ENCODE measurements at regions not wholly inside any gene's neighbourhood (a gene's known extent, or its start where the extent isn't known, plus 50 kb on each side); places are given as distances from the start of the nearest gene placed in this dataset.
A peak's percentile ranks its signal among the peaks of the same experiment; 100 is the strongest.

DNA sequence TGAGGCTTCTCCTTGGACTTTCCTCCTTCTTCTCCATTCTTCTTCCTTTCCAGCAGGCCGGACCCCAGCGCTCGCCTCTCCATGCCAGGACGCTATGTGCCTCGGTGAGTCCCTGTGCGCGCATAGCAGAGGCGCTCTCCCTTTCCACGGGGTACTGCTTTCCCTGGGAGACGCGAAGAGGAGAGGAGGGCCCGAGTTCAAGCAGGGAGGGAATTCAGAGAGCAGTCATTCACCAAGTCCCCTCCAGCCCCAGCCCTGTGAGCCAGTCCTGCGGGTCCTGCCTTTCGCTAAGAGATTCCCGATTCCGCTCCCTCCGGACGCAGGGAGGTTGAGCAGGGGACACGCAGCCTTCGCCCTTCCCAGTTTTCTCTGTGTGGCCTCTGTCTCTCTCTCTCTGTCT, 160.4 kb downstream of the EFNB2 start:
- FAIRE-seq: no peak
- DNase-seq (ENCODE audit: insufficient read length, low spot score): no peak
- TF ChIP-seq TAF1 (IDR thresholded peaks at IDR 0.05; ENCODE audit: low read depth, low read length) (no peak), PAX5 (IDR thresholded peaks at IDR 0.05; ENCODE audit: insufficient read depth, low read length, severe bottlenecking) (no peak), POU2F2 (IDR thresholded peaks at IDR 0.05; ENCODE audit: low read depth, low read length) (no peak), SPI1 (IDR thresholded peaks at IDR 0.05; ENCODE audit: low read depth, low read length) (no peak), POLR2A (IDR thresholded peaks at IDR 0.05; ENCODE audit: low read depth, low read length) (no peak), POLR2AphosphoS5 (IDR thresholded peaks at IDR 0.05; ENCODE audit: low read depth, low read length) (no peak)

DNA sequence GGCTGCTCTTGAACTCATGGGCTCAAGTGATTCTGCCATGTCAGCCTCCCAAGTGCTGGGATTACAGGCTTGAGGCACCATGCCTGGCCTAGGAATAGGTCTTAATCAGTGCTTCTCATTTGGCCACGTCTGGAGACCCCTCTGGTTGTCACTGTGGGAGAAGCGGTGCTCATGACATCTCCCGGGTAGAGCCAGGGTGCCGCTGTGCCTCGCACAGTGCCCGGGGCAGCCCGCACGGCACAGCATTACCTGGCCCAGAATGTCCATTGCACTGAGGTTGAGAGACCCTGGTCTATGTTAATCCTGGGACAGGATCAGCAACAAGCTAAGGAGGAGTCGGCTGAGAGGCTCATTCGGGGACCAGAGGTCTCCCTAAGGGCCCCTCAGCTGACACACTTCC, 160.8 kb downstream of the EFNB2 start:
- DNase-seq (ENCODE audit: insufficient read length, low spot score) (no peak), FAIRE-seq (no peak)

DNA sequence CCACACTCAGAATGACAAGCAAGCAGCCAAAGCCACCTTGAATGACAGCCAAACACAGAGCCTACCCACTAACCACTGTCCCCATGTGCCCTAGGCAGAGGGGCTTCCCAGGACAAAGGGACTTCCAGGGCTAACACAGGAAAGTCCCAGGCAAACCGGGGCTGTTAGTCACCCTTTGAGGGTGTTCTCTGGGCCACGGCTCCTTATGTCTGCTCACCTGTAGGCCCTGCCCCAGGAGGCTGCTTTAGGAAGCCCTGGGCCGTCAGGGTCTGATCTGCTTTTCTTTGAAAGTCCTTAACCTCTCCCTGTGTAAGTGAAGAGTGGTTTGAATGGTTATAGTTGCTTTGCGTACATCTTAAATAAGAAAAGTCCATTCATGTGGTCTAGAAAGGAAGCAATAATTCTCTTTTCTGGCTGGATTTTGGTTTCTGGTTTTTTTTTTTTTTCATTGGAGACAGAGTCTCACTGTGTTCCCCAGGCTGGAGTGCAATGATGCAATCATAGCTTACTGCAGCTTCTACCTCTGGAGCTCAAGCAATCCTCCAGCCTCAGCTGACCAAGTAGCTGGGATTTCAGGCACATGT, 161.4 kb downstream of the EFNB2 start:
- FAIRE-seq: no peak
- TF ChIP-seq POLR2A (IDR thresholded peaks at IDR 0.05; ENCODE audit: low read depth, low read length) (no peak), PAX5 (IDR thresholded peaks at IDR 0.05; ENCODE audit: insufficient read depth, low read length, severe bottlenecking) (no peak), POLR2AphosphoS5 (IDR thresholded peaks at IDR 0.05; ENCODE audit: low read depth, low read length) (no peak), SPI1 (IDR thresholded peaks at IDR 0.05; ENCODE audit: low read depth, low read length) (no peak), TAF1 (IDR thresholded peaks at IDR 0.05; ENCODE audit: low read depth, low read length) (no peak)
- no peak for DNase-seq (ENCODE audit: insufficient read length, low spot score)

More for the DNA sequence above, 160.8 kb downstream of the EFNB2 start:
- TF ChIP-seq SPI1 (IDR thresholded peaks at IDR 0.05; ENCODE audit: low read depth, low read length): no peak
- TF ChIP-seq POU2F2 (IDR thresholded peaks at IDR 0.05; ENCODE audit: low read depth, low read length): no peak
- TF ChIP-seq POLR2A (IDR thresholded peaks at IDR 0.05; ENCODE audit: low read depth, low read length): no peak
- no peak for TF ChIP-seq PAX5 (IDR thresholded peaks at IDR 0.05; ENCODE audit: insufficient read depth, low read length, severe bottlenecking)
- no peak for TF ChIP-seq TAF1 (IDR thresholded peaks at IDR 0.05; ENCODE audit: low read depth, low read length)
- TF ChIP-seq POLR2AphosphoS5 (IDR thresholded peaks at IDR 0.05; ENCODE audit: low read depth, low read length): no peak

DNA sequence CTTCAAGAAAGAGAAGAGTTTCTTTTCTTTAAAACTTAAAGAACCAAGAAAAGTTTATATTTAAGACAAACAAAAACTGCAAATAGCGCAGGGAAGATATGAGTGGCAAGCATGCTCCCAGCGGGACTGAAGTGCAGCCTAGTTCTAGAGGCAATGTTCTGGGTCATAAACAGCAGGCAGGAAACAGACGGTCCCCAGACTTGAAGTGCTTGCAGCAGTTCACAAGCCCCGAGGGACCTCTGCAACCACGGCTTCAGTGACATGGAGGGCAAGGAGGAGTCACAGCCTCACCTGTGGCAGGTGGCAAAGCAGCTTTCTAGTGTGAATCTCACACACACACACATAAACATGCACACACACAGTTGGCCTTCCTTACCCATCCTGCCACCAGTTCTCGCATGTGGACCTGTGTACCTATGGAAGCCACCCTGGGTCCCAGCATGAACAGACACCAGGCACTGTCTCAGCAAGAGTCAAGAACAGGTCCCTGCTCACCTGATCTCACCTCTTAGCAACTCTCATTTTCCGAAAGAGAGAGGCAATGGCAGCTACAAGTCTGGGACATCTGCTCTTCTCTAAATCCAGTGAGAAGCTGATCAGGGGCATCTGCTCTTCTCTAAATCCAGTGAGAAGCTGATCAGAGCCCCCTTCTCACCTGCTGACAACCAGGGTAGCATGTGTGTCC, 162.0 kb downstream of the EFNB2 start:
- FAIRE-seq (peak; percentile 84), DNase-seq (ENCODE audit: insufficient read length, low spot score) (no peak)
- no peak for TF ChIP-seq SPI1 (IDR thresholded peaks at IDR 0.05; ENCODE audit: low read depth, low read length)
- TF ChIP-seq PAX5 (IDR thresholded peaks at IDR 0.05; ENCODE audit: insufficient read depth, low read length, severe bottlenecking): no peak
- no peak for TF ChIP-seq TAF1 (IDR thresholded peaks at IDR 0.05; ENCODE audit: low read depth, low read length)
- no peak for TF ChIP-seq POLR2AphosphoS5 (IDR thresholded peaks at IDR 0.05; ENCODE audit: low read depth, low read length)
- no peak for TF ChIP-seq POU2F2 (IDR thresholded peaks at IDR 0.05; ENCODE audit: low read depth, low read length)
- TF ChIP-seq POLR2A (IDR thresholded peaks at IDR 0.05; ENCODE audit: low read depth, low read length): no peak

DNA sequence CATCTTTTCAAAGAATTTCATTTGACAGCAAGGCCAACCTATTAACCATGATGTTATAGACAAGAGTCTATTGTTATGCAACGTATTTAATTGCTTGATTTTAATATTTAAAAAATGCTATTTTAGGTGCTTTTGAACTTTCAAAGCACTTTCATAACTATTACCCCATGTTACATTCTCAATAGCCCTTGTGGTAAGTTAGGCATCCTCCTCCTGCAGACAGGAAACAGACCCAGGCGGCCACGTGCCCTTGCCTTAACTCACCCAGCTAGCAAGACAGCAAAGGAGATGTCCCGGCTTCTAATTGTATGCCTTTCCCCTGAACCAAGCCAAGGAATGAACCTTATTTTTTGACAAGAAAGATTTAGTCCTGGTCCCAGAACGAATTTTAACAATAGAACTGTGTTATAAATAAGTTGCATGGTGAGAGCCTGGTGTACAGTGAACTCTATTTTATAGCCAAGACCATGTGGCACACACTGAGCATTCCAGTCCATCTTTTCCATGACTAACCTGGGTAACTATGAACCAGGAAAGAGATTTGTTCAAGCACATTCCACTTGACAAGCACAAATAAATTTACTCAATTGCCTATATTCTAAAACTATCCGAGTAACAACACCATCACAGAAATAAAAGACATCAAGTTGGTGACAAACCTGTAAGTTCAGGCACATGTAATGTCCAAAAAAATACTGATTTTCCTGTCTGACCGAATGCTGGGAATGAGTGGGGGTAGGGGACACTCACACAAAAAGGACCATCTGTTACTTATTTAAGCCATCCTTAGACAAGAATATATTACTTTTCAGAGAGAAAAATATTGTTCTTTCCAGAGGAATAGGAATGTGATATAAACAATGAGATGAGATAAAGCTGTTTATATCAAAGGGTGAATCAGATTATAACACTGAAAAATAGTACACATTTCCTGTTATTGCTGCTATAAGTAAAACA, 163.0 kb downstream of the EFNB2 start:
- FAIRE-seq (no peak), DNase-seq (ENCODE audit: insufficient read length, low spot score) (no peak)
- TF ChIP-seq TAF1 (IDR thresholded peaks at IDR 0.05; ENCODE audit: low read depth, low read length) (no peak), PAX5 (IDR thresholded peaks at IDR 0.05; ENCODE audit: insufficient read depth, low read length, severe bottlenecking) (no peak), POU2F2 (IDR thresholded peaks at IDR 0.05; ENCODE audit: low read depth, low read length) (no peak), POLR2A (IDR thresholded peaks at IDR 0.05; ENCODE audit: low read depth, low read length) (no peak), SPI1 (IDR thresholded peaks at IDR 0.05; ENCODE audit: low read depth, low read length) (no peak), POLR2AphosphoS5 (IDR thresholded peaks at IDR 0.05; ENCODE audit: low read depth, low read length) (no peak)

DNA sequence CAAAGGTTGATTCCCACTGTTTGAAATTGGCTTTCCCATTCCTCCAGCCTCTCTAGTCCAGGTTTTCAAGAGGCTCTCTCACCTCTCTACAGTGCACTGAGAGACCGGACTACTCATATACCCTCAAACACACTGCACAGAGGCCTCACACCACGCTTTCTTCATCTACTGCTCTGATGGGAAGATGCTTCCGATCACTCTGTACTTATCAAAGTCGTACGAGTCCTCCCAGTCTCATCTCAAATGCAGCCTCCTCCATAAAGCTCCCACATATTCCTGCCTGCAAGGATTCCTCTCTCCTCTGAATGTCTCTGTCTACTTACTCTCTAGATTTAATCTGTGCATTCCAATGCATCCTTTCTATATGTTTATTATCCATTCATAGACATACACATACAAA, 164.4 kb downstream of the EFNB2 start:
- FAIRE-seq: no peak
- no peak for DNase-seq (ENCODE audit: insufficient read length, low spot score)
- TF ChIP-seq POLR2AphosphoS5 (IDR thresholded peaks at IDR 0.05; ENCODE audit: low read depth, low read length) (no peak), SPI1 (IDR thresholded peaks at IDR 0.05; ENCODE audit: low read depth, low read length) (no peak), TAF1 (IDR thresholded peaks at IDR 0.05; ENCODE audit: low read depth, low read length) (no peak), PAX5 (IDR thresholded peaks at IDR 0.05; ENCODE audit: insufficient read depth, low read length, severe bottlenecking) (no peak), POLR2A (IDR thresholded peaks at IDR 0.05; ENCODE audit: low read depth, low read length) (no peak), POU2F2 (IDR thresholded peaks at IDR 0.05; ENCODE audit: low read depth, low read length) (no peak)

DNA sequence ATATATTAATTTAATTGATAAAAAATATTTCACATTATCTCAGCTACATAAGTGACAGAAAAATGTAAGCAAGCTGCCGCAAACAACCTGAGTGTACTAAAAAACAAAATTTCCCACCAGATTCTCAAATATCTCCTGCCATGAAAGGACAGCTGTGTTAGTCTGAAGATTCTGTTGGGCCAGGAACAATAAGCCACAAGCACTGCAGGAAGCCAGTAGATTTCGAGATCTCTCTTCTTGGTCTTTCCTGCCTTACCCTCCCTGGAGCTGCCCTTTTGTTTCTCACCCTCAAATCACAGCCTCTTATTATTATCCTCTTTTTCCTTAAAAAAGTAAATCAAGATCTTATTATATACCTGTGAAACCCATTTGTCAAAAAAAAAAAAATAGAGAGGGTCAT, 165.6 kb downstream of the EFNB2 start:
- no peak for DNase-seq (ENCODE audit: insufficient read length, low spot score)
- no peak for TF ChIP-seq PAX5 (IDR thresholded peaks at IDR 0.05; ENCODE audit: insufficient read depth, low read length, severe bottlenecking)
- TF ChIP-seq POLR2A (IDR thresholded peaks at IDR 0.05; ENCODE audit: low read depth, low read length): no peak
- no peak for TF ChIP-seq POLR2AphosphoS5 (IDR thresholded peaks at IDR 0.05; ENCODE audit: low read depth, low read length)
- no peak for TF ChIP-seq TAF1 (IDR thresholded peaks at IDR 0.05; ENCODE audit: low read depth, low read length)
- TF ChIP-seq SPI1 (IDR thresholded peaks at IDR 0.05; ENCODE audit: low read depth, low read length): no peak
- no peak for TF ChIP-seq POU2F2 (IDR thresholded peaks at IDR 0.05; ENCODE audit: low read depth, low read length)
- no peak for FAIRE-seq

DNA sequence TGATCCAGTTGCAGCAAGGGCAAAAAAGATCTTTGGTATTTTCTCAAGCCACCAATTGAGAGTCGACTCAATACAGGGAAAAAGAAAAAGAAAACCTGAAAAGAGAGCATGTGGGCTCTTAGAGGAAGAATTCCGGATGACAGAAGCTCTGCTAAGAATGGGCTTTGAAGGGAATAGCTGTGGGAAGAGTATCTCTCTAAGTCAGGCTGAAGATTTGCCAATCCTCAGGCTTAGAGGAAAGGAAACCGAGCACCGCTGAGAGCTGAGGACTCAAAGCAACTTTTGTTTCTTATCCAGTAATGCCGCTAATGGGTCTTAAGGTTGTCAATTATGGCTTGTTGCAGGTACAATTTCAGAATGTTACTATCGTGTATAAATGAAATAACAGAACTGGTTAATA, 166.4 kb downstream of the EFNB2 start:
- no peak for DNase-seq (ENCODE audit: insufficient read length, low spot score)
- TF ChIP-seq POU2F2 (IDR thresholded peaks at IDR 0.05; ENCODE audit: low read depth, low read length): no peak
- no peak for TF ChIP-seq SPI1 (IDR thresholded peaks at IDR 0.05; ENCODE audit: low read depth, low read length)
- TF ChIP-seq POLR2AphosphoS5 (IDR thresholded peaks at IDR 0.05; ENCODE audit: low read depth, low read length): no peak
- TF ChIP-seq PAX5 (IDR thresholded peaks at IDR 0.05; ENCODE audit: insufficient read depth, low read length, severe bottlenecking): no peak
- FAIRE-seq: no peak

All from GM12891 (cell line).